HL-60 (cell line): ENCODE measurements at regions not wholly inside any gene's neighbourhood (a gene's known extent, or its start where the extent isn't known, plus 50 kb on each side); places are given as distances from the start of the nearest gene placed in this dataset.

Experiments
- DNase-seq, 2 experiments: peaks; one replicate each; pipeline ENCODE4 v3.0.0-alpha.2; 2010 to 2020; ENCODE audit warnings: low read depth in 1 of 2, low spot score in 1 of 2
- H3K27ac ChIP-seq: fragments of 250-450 bp; sonication (Bioruptor Pico); replicated peaks from 2 replicates; pipeline ENCODE4 v1.5.1; 2020; ENCODE audit warnings: mild to moderate bottlenecking, moderate library complexity
- H3K27me3 ChIP-seq: fragments of 250-450 bp; sonication (Bioruptor Pico); 2 replicates; pipeline ENCODE4 v1.5.1; 2021; ENCODE audit warnings: mild to moderate bottlenecking, moderate library complexity; ENCODE audit not compliant: insufficient read depth, poor library complexity, severe bottlenecking
- H3K4me3 ChIP-seq: replicated peaks from 2 replicates; pipeline ENCODE4 v1.5.1; 2011; ENCODE audit warnings: mild to moderate bottlenecking, control low read depth, low read length; ENCODE audit not compliant: insufficient read depth
- GABPA ChIP-seq: IDR thresholded peaks from 2 replicates; pipeline ENCODE4 v1.6.1; 2012; ENCODE audit warnings: low read depth
- POLR2AphosphoS5 ChIP-seq: IDR thresholded peaks from 2 replicates; pipeline ENCODE4 v1.6.1; 2012; ENCODE audit warnings: low read depth
- SPI1 ChIP-seq: IDR thresholded peaks from 2 replicates; pipeline ENCODE4 v1.6.1; 2012; ENCODE audit warnings: low read depth, mild to moderate bottlenecking, borderline replicate concordance
- TF ChIP-seq, protein P1 (sequence below): IDR thresholded peaks from 2 replicates; pipeline ENCODE4 v1.6.1; 2012; ENCODE audit warnings: low read depth; ENCODE audit not compliant: insufficient replicate concordance
- TF ChIP-seq, protein P2 (sequence below): IDR thresholded peaks from one replicate; pipeline ENCODE4 v1.5.1; 2011; ENCODE audit warnings: low read length, control low read depth, inconsistent platforms; ENCODE audit not compliant: insufficient read depth

DNA sequence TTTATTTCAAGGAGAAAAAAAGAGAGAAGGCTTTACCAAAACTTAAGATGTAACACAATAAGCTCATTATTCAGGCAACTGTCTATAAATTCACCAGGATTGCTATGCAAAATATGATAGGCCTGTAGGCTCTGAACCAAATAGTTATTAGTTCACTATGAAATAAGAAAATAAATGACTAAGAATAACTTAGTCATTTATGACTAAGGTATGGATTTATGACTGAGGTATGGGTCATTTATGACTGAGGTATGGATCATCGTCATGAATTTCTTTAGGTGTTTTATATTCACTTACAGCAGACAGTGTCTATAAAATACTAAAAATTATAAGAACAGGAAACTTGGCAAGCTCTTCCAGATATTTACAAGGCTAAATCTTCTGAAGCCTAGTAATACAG lies 52.1 kb upstream of the SNX9 start:
- Histone ChIP-seq H3K4me3 (no peak overlapping the region), H3K27me3 (no peaks in the 10 kb centered on the region), H3K27ac (no peak overlapping the region)
- no peak for DNase-seq
- TF ChIP-seq, protein P1, sequence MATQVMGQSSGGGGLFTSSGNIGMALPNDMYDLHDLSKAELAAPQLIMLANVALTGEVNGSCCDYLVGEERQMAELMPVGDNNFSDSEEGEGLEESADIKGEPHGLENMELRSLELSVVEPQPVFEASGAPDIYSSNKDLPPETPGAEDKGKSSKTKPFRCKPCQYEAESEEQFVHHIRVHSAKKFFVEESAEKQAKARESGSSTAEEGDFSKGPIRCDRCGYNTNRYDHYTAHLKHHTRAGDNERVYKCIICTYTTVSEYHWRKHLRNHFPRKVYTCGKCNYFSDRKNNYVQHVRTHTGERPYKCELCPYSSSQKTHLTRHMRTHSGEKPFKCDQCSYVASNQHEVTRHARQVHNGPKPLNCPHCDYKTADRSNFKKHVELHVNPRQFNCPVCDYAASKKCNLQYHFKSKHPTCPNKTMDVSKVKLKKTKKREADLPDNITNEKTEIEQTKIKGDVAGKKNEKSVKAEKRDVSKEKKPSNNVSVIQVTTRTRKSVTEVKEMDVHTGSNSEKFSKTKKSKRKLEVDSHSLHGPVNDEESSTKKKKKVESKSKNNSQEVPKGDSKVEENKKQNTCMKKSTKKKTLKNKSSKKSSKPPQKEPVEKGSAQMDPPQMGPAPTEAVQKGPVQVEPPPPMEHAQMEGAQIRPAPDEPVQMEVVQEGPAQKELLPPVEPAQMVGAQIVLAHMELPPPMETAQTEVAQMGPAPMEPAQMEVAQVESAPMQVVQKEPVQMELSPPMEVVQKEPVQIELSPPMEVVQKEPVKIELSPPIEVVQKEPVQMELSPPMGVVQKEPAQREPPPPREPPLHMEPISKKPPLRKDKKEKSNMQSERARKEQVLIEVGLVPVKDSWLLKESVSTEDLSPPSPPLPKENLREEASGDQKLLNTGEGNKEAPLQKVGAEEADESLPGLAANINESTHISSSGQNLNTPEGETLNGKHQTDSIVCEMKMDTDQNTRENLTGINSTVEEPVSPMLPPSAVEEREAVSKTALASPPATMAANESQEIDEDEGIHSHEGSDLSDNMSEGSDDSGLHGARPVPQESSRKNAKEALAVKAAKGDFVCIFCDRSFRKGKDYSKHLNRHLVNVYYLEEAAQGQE = no peak
- TF ChIP-seq SPI1 = no peak
- TF ChIP-seq, protein P2, sequence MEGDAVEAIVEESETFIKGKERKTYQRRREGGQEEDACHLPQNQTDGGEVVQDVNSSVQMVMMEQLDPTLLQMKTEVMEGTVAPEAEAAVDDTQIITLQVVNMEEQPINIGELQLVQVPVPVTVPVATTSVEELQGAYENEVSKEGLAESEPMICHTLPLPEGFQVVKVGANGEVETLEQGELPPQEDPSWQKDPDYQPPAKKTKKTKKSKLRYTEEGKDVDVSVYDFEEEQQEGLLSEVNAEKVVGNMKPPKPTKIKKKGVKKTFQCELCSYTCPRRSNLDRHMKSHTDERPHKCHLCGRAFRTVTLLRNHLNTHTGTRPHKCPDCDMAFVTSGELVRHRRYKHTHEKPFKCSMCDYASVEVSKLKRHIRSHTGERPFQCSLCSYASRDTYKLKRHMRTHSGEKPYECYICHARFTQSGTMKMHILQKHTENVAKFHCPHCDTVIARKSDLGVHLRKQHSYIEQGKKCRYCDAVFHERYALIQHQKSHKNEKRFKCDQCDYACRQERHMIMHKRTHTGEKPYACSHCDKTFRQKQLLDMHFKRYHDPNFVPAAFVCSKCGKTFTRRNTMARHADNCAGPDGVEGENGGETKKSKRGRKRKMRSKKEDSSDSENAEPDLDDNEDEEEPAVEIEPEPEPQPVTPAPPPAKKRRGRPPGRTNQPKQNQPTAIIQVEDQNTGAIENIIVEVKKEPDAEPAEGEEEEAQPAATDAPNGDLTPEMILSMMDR = no peak
- TF ChIP-seq POLR2AphosphoS5 = no peak

DNA sequence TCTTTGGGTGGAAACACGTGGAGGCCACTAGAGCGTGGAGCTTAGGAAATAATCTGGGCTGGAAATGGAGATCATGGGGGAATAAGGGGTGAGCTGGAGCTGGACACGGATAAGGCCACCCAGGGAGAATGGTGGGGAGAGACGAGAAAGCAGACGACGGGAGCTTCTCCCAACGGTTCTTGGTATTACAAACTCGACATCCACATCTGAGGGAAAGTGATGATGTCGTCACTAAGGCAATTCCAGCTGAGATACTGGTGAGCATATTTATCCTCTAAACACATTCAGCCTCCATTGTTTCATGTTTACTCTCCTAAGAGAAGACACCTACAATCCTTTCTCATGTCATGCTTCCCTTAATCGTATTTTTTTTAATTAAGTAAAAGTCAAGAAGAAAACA lies 50.2 kb upstream of the SNX9 start:
- TF ChIP-seq, protein P1 = no peak
- TF ChIP-seq SPI1 (no peak), POLR2AphosphoS5 (no peak), GABPA (no peak)
- TF ChIP-seq, protein P2 = no peak
- H3K27ac ChIP-seq = no peak overlapping the region
- no peak overlapping the region for H3K4me3 ChIP-seq
- DNase-seq = no peak
- no peaks in the 10 kb centered on the region for H3K27me3 ChIP-seq
